ENCODE measurements at regions not wholly inside any gene's neighbourhood (a gene's known extent, or its start where the extent isn't known, plus 50 kb on each side); places are given as distances from the start of the nearest gene placed in this dataset.

DNA sequence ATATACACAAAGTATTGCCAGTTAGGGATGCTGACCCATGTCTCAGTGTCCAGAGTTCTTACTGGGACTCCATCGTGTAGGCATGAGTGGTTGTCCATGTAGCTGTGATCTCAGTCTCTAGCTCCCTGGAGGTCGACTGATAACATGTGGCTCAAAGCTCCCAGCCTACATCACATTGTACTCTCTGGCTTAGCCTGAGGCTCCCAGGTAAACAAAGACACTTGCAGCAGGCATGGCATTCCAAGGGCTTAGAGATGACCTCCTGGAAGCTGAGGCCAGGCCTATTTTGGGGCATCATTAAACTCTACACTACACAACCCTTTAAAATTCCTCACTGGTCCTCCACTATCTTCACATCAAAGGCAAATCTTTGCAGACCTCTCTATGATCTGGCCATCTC, 100.8 kb upstream of the DOCK1 start:
- TF ChIP-seq, protein P1, sequence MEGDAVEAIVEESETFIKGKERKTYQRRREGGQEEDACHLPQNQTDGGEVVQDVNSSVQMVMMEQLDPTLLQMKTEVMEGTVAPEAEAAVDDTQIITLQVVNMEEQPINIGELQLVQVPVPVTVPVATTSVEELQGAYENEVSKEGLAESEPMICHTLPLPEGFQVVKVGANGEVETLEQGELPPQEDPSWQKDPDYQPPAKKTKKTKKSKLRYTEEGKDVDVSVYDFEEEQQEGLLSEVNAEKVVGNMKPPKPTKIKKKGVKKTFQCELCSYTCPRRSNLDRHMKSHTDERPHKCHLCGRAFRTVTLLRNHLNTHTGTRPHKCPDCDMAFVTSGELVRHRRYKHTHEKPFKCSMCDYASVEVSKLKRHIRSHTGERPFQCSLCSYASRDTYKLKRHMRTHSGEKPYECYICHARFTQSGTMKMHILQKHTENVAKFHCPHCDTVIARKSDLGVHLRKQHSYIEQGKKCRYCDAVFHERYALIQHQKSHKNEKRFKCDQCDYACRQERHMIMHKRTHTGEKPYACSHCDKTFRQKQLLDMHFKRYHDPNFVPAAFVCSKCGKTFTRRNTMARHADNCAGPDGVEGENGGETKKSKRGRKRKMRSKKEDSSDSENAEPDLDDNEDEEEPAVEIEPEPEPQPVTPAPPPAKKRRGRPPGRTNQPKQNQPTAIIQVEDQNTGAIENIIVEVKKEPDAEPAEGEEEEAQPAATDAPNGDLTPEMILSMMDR (IDR thresholded peaks at IDR 0.05) = no peak
- no peaks in the 10 kb centered on the region for H3K36me3 Mint-ChIP-seq (ENCODE audit: low read depth)
- no peak overlapping the region for H3K27ac Mint-ChIP-seq

DNA sequence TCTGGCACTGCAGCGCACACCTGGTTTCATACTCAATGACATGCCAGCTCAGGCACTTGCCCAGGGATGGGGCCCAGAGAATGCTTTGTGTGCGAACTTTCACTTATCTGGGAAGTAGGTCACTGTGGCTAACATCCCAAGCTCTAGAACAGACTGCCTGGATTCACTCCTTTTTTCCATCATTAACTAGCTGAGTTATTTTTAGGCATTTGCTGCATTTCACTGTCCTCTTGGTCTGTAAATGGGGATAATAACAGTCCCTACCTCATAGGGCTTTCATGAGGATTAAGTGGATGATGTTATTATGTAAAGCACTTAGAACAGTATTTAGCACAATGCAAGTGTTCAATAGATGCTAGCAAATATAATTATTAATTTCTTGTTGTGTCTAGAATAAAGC, 98.7 kb upstream of the DOCK1 start:
- H3K4me3 Mint-ChIP-seq = no peak overlapping the region
- H3K27me3 Mint-ChIP-seq (ENCODE audit: insufficient read depth) = no peaks in the 10 kb centered on the region; the same call in 1 of the 2 replicates
- TF ChIP-seq, protein P1 (IDR thresholded peaks at IDR 0.05) = no peak
- peaks cover 13% of the 10 kb centered on the region for H3K9me3 Mint-ChIP-seq
- H3K27ac Mint-ChIP-seq = no peak overlapping the region
- peaks cover 5% of the 10 kb centered on the region; the same call in 1 of the 2 replicates for H3K36me3 Mint-ChIP-seq (ENCODE audit: low read depth)
- no peaks in the 10 kb centered on the region for H3K4me1 Mint-ChIP-seq (ENCODE audit: low read depth)
- no peak for DNase-seq

More for the DNA sequence above, 100.8 kb upstream of the DOCK1 start:
- DNase-seq = no peak
- Mint-ChIP-seq H3K4me1 (ENCODE audit: low read depth) (no peaks in the 10 kb centered on the region), H3K4me3 (no peak overlapping the region), H3K27me3 (ENCODE audit: insufficient read depth) (no peaks in the 10 kb centered on the region; the same call in 1 of the 2 replicates), H3K9me3 (no peaks in the 10 kb centered on the region; the same call in 1 of the 2 replicates)

DNA sequence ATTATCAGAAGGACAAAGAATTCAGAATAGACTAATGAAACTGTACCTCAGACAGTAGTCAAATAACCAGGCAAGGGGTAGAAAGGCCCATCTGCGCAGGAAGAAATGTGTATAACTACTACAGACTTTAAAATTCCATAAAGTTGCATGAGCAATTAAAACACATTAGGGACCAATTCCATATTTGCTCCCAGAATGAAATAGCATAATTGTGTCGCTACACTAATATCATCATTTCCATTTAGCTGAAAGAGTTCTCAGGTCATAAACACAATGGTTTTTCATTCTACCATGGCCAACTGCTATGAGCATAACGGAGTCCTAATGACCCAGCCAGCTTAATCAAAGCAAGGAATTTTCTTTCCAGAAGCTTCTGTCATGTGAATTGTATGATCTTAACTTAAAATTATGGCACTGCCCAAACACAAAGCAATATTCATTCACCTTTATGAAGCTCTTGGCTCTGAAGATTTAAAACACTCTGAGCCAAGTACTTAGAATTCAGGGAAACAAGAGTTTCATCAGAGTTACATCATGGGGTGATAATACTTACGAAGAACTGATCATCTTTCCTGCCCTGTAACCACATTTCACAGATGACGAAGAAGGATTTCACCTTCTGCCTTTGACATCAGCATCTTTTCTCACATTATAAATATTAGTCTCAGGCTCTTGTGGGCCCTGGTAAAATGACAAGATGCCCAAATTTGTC, 98.1 kb upstream of the DOCK1 start:
- peaks cover 5% of the 10 kb centered on the region; the same call in 1 of the 2 replicates for H3K36me3 Mint-ChIP-seq (ENCODE audit: low read depth)
- no peak for DNase-seq
- no peaks in the 10 kb centered on the region; the same call in 1 of the 2 replicates for H3K27me3 Mint-ChIP-seq (ENCODE audit: insufficient read depth)

DNA sequence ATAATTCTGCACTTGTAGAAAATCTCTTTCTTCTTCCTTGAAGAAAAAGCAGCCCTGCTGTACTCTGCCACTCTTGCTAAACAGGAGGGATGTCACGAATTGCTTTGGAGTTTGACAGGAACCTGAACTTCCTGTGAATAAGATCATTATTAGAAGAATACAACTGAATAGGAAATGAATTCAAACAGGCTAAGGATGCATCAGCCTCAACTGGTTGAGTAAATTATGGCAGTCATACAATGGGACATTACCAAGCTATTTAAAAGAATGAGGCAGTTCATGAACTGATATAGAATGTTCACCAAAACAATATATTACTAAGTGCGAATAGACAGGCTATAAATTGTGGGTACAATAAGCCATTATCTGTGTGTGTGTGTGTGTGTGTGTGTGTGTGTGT, 97.1 kb upstream of the DOCK1 start:
- no peak overlapping the region for H3K27ac Mint-ChIP-seq
- TF ChIP-seq, protein P1 (IDR thresholded peaks at IDR 0.05) = no peak

More for the DNA sequence above, 98.1 kb upstream of the DOCK1 start:
- TF ChIP-seq, protein P1 (IDR thresholded peaks at IDR 0.05) = no peak
- Mint-ChIP-seq H3K9me3 (peaks cover 13% of the 10 kb centered on the region), H3K4me3 (no peak overlapping the region), H3K27ac (no peak overlapping the region), H3K4me1 (ENCODE audit: low read depth) (no peaks in the 10 kb centered on the region)

DNA sequence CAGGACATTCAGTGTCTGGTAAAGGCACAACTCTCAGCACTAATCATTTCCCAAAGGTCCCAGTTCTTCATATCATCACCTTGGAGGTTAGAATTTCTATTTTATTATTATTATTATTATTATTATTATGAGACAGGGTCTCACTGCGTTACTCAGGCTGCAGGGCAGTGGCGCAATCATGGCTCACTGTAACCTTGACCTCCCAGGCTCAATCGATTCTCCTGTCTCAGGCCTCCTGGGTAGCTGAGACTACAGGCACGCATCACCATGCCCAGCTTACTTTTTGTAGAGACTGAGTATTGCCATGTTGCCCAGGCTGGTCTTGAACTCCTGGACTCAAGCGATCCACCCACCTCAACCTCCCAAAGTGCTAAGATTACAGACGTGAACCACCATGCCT, 91.8 kb upstream of the DOCK1 start:
- TF ChIP-seq, protein P1 (IDR thresholded peaks at IDR 0.05) = no peak
- peaks cover 5% of the 10 kb centered on the region; the same call in 1 of the 2 replicates for H3K36me3 Mint-ChIP-seq (ENCODE audit: low read depth)
- H3K27ac Mint-ChIP-seq = no peak overlapping the region
- no peaks in the 10 kb centered on the region; the same call in 1 of the 2 replicates for H3K27me3 Mint-ChIP-seq (ENCODE audit: insufficient read depth)
- DNase-seq = no peak
- H3K4me1 Mint-ChIP-seq (ENCODE audit: low read depth) = no peaks in the 10 kb centered on the region
- H3K4me3 Mint-ChIP-seq = no peak overlapping the region
- H3K9me3 Mint-ChIP-seq = peaks cover 18% of the 10 kb centered on the region

More for the DNA sequence above, 97.1 kb upstream of the DOCK1 start:
- Mint-ChIP-seq H3K27me3 (ENCODE audit: insufficient read depth) (no peaks in the 10 kb centered on the region; the same call in 1 of the 2 replicates), H3K4me3 (no peak overlapping the region), H3K36me3 (ENCODE audit: low read depth) (peaks cover 5% of the 10 kb centered on the region; the same call in 1 of the 2 replicates), H3K9me3 (peaks cover 13% of the 10 kb centered on the region), H3K4me1 (ENCODE audit: low read depth) (no peaks in the 10 kb centered on the region)
- no peak for DNase-seq

All from HFFc6 (cell line).